ENCODE measurements at regions not wholly inside any gene's neighbourhood (a gene's known extent, or its start where the extent isn't known, plus 50 kb on each side); places are given as distances from the start of the nearest gene placed in this dataset.

- CTCF ChIA-PET, result no interaction called here
Measured at GRCh38 chr13:58455094-58455493, 823.5 kb downstream of the PCDH17 start.

GRCh38 chr13:58461217-58461616, 829.7 kb downstream of the PCDH17 start:
- no peak for TF ChIP-seq ZSCAN18 (CRISPR knock-in tag; IDR thresholded peaks at IDR 0.05)
- CTCF ChIA-PET, result no interaction called here
- DNase-seq (ENCODE audit: low spot score), result no peak
- ATAC-seq, result no peak
- Mint-ChIP-seq H3K4me3 (no peak overlapping the region), H3K27ac (no peak overlapping the region), H3K27me3 (ENCODE audit: low read depth) (peaks cover 22% of the 10 kb centered on the region), H3K36me3 (no peaks in the 10 kb centered on the region), H3K4me1 (no peaks in the 10 kb centered on the region), H3K9me3 (no peaks in the 10 kb centered on the region)
- POLR2A ChIA-PET, result no interaction called here

More at GRCh38 chr13:58455094-58455493, 823.5 kb downstream of the PCDH17 start:
- no peak for TF ChIP-seq PRDM15 (CRISPR knock-in tag; IDR thresholded peaks at IDR 0.05)
- TF ChIP-seq ESRRA (CRISPR knock-in tag; IDR thresholded peaks at IDR 0.05; ENCODE audit: borderline replicate concordance), result no peak
- TF ChIP-seq FOXP1 (CRISPR knock-in tag; IDR thresholded peaks at IDR 0.05; ENCODE audit: borderline replicate concordance), result no peak
- no peak for TF ChIP-seq EMX1 (CRISPR knock-in tag; IDR thresholded peaks at IDR 0.05)
- no peak for TF ChIP-seq MYBL2 (CRISPR knock-in tag; IDR thresholded peaks at IDR 0.05)
- TF ChIP-seq ZNF416 (CRISPR knock-in tag; IDR thresholded peaks at IDR 0.05), result no peak
- H3K27ac Mint-ChIP-seq, result no peak overlapping the region
- DNase-seq (ENCODE audit: low spot score) (no peak), ATAC-seq (no peak)
- H3K9me3 Mint-ChIP-seq, result peaks cover 9% of the 10 kb centered on the region
- no peaks in the 10 kb centered on the region; the same call in 1 of the 2 replicates for H3K36me3 Mint-ChIP-seq
- POLR2A ChIA-PET, result no interaction called here
- peaks cover 3% of the 10 kb centered on the region; the same call in 1 of the 2 replicates for H3K4me1 Mint-ChIP-seq
- peaks cover 76% of the 10 kb centered on the region for H3K27me3 Mint-ChIP-seq (ENCODE audit: low read depth)
- H3K4me3 Mint-ChIP-seq, result no peak overlapping the region

- ATAC-seq (no peak), DNase-seq (ENCODE audit: low spot score) (no peak)
- Mint-ChIP-seq H3K9me3 (no peaks in the 10 kb centered on the region), H3K27me3 (ENCODE audit: low read depth) (no peaks in the 10 kb centered on the region), H3K4me3 (no peak overlapping the region), H3K36me3 (no peaks in the 10 kb centered on the region), H3K27ac (no peak overlapping the region), H3K4me1 (no peaks in the 10 kb centered on the region)
- CTCF ChIA-PET, result no interaction called here
- no peak for TF ChIP-seq RORB (CRISPR knock-in tag; IDR thresholded peaks at IDR 0.05)
- TF ChIP-seq ZNF263 (CRISPR knock-in tag; IDR thresholded peaks at IDR 0.05; ENCODE audit: low read depth), result no peak
- TF ChIP-seq STAT6 (CRISPR knock-in tag; conservative IDR thresholded peaks at IDR 0.05; ENCODE audit: low read depth), result no peak
- no peak for TF ChIP-seq JUN (CRISPR knock-in tag; IDR thresholded peaks at IDR 0.05)
- no peak for TF ChIP-seq SP1 (CRISPR knock-in tag; conservative IDR thresholded peaks at IDR 0.05)
- no peak for TF ChIP-seq FOXJ3 (CRISPR knock-in tag; IDR thresholded peaks at IDR 0.05; ENCODE audit: borderline replicate concordance)
- no peak for TF ChIP-seq MLX (CRISPR knock-in tag; IDR thresholded peaks at IDR 0.05)
- no peak for TF ChIP-seq MYBL2 (CRISPR knock-in tag; IDR thresholded peaks at IDR 0.05)
- TF ChIP-seq ESRRA (CRISPR knock-in tag; IDR thresholded peaks at IDR 0.05; ENCODE audit: borderline replicate concordance), result no peak
- TF ChIP-seq ZBTB21 (CRISPR knock-in tag; IDR thresholded peaks at IDR 0.05; ENCODE audit: borderline replicate concordance), result no peak
- no peak for TF ChIP-seq MXD4 (CRISPR knock-in tag; IDR thresholded peaks at IDR 0.05; ENCODE audit: borderline replicate concordance)
- TF ChIP-seq TP53 (CRISPR knock-in tag; IDR thresholded peaks at IDR 0.05), result no peak
- TF ChIP-seq ZNF671 (CRISPR knock-in tag; IDR thresholded peaks at IDR 0.05), result no peak
- TF ChIP-seq ZNF423 (CRISPR knock-in tag; IDR thresholded peaks at IDR 0.05), result no peak
- no peak for TF ChIP-seq GRHL2 (CRISPR knock-in tag; IDR thresholded peaks at IDR 0.05; ENCODE audit: insufficient replicate concordance, severe bottlenecking)
- no peak for TF ChIP-seq ZSCAN18 (CRISPR knock-in tag; IDR thresholded peaks at IDR 0.05)
- no peak for TF ChIP-seq ZNF512 (CRISPR knock-in tag; IDR thresholded peaks at IDR 0.05; ENCODE audit: borderline replicate concordance)
- TF ChIP-seq NR3C1 (CRISPR knock-in tag; conservative IDR thresholded peaks at IDR 0.05; ENCODE audit: low read depth), result no peak
- POLR2A ChIA-PET, result no interaction called here
Measured at GRCh38 chr13:58463841-58464240, 832.3 kb downstream of the PCDH17 start.

Measured in WTC11 (cell line).